Spleen (tissue), 11 donors: ENCODE measurements at regions not wholly inside any gene's neighbourhood (a gene's known extent, or its start where the extent isn't known, plus 50 kb on each side); places are given as distances from the start of the nearest gene placed in this dataset.

Experiments used
- DNase-seq: peaks from one replicate; pipeline ENCODE4 v3.0.0-alpha.2; 2020
- H3K27ac ChIP-seq, 8 donors: fragments of 200-600 bp; sonication (generic) in 7 of 8; 1 replicate in 4 of 8; 2 replicates in 4 of 8; pipeline versions ENCODE4 v1.5.0 to v1.8.0; 2016 to 2021; ENCODE audit warnings: inconsistent platforms in 4 of 8, mild to moderate bottlenecking in 4 of 8, moderate library complexity in 1 of 8
- H3K27me3 ChIP-seq, 7 donors: fragments of 200-600 bp; sonication (generic) in 6 of 7; replicated peaks in 1 of 7; 1 replicate in 4 of 7; 2 replicates in 3 of 7; pipeline versions ENCODE4 v1.5.0 to v1.8.0; 2016 to 2021; ENCODE audit warnings: inconsistent platforms in 3 of 7, mild to moderate bottlenecking in 1 of 7
- H3K36me3 ChIP-seq, 6 donors: fragments of 200-600 bp; sonication (generic) in 5 of 6; 1 replicate in 4 of 6; 2 replicates in 2 of 6; pipeline versions ENCODE4 v1.5.0 to v1.8.0; 2016 to 2021; ENCODE audit warnings: inconsistent platforms in 2 of 6
- H3K4me1 ChIP-seq, 6 donors: fragments of 200-600 bp; sonication (generic) in 5 of 6; 1 replicate in 3 of 6; 2 replicates in 3 of 6; pipeline versions ENCODE4 v1.5.0 to v1.8.0; 2016 to 2021; ENCODE audit warnings: inconsistent platforms in 3 of 6
- H3K4me3 ChIP-seq, 8 donors: fragments of 200-600 bp; sonication (generic) in 7 of 8; 1 replicate in 4 of 8; 2 replicates in 4 of 8; pipeline versions ENCODE4 v1.5.0 to v1.8.0; 2016 to 2021; ENCODE audit warnings: inconsistent platforms in 4 of 8, mild to moderate bottlenecking in 4 of 8, moderate library complexity in 2 of 8
- H3K9me3 ChIP-seq, 8 donors: fragments of 200-600 bp; sonication (generic) in 7 of 8; 1 replicate in 4 of 8; 2 replicates in 4 of 8; pipeline versions ENCODE4 v1.5.0 to v1.8.0; 2016 to 2021; ENCODE audit warnings: inconsistent platforms in 4 of 8
- POLR2A ChIP-seq, 3 donors: fragments of 450-650 bp; IDR thresholded peaks; one replicate each; pipeline ENCODE4 v1.5.1; 2017; ENCODE audit warnings: antibody characterized with exemption in 3 of 3, mild to moderate bottlenecking in 1 of 3
- POLR2AphosphoS5 ChIP-seq, 3 donors: sonication (generic); formaldehyde crosslinking; IDR thresholded peaks; one replicate each; pipeline ENCODE4 v1.5.1; 2017; ENCODE audit warnings: antibody characterized with exemption in 3 of 3
- WGBS, 5 donors: extraction: QIAGEN DNeasy Blood & Tissue Kit in 3 of 5; methylation state at CpG; one replicate each; pipeline versions ENCODE4 v1.1.5 to v1.1.7; 2013 to 2018; 5-methylcytosine and 5-hydroxymethylcytosine counted together
- intact Hi-C: fragments of 100-400 bp; cut with DNase I; formaldehyde crosslinking; loops from one replicate; pipeline ENCODE4 v1.15.0; 2023; ENCODE audit warnings: low total_unique reads
- TF ChIP-seq, protein P1 (sequence below), 11 experiments: fragments of 200-600 bp in 7 of 11; fragments of 450-650 bp in 4 of 11; sonication (generic) in 4 of 11; IDR thresholded peaks in 8 of 11; conservative IDR thresholded peaks in 3 of 11; 1 replicate in 7 of 11; 2 replicates in 4 of 11; pipeline versions ENCODE4 v1.4.0 to v1.8.0; 2016 to 2021; ENCODE audit warnings: antibody characterized with exemption in 11 of 11, inconsistent platforms in 4 of 11, mild to moderate bottlenecking in 1 of 11
- donor health status: healthy with polysubstance abuse.
- donor health status: DM: no; HTN: no; CAD: no; lungs with moderate emphysema.
- donor health status: DM: no; HTN: no; CAD: no.
- donor health status: Bipolar disorder and iron deficiency.
- donor health status: healthy.
- donor health status: DM: no; HTN: no; CAD: no.
- donor health status: DM: yes; HTN: yes; CAD: no.

DNA sequence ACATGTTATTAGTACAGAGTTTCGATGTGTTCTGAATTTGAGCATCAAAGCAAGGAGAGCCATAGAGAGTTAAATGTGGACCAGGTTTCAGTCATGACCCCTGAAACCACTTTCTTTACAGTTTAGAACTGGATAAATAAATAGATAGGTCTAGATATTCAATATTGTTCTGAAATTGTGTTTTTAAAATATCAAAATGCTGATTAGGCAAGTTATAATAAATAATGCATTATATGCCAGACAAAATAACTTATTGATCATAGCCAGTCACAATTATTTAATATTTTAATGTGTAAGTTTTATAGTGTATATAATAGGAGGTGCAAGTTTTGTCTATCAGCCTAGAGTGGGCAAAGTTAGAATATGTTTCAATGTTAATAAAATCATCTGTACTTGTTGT, 569.5 kb downstream of the METTL15 start:
- TF ChIP-seq, protein P1, sequence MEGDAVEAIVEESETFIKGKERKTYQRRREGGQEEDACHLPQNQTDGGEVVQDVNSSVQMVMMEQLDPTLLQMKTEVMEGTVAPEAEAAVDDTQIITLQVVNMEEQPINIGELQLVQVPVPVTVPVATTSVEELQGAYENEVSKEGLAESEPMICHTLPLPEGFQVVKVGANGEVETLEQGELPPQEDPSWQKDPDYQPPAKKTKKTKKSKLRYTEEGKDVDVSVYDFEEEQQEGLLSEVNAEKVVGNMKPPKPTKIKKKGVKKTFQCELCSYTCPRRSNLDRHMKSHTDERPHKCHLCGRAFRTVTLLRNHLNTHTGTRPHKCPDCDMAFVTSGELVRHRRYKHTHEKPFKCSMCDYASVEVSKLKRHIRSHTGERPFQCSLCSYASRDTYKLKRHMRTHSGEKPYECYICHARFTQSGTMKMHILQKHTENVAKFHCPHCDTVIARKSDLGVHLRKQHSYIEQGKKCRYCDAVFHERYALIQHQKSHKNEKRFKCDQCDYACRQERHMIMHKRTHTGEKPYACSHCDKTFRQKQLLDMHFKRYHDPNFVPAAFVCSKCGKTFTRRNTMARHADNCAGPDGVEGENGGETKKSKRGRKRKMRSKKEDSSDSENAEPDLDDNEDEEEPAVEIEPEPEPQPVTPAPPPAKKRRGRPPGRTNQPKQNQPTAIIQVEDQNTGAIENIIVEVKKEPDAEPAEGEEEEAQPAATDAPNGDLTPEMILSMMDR (IDR thresholded peaks at IDR 0.05 in 8 of 11, conservative IDR thresholded peaks at IDR 0.05 in 3 of 11): no peak
- no peak for TF ChIP-seq POLR2AphosphoS5 (IDR thresholded peaks at IDR 0.05)
- no peak for TF ChIP-seq POLR2A (IDR thresholded peaks at IDR 0.05)
- no peaks in the 10 kb centered on the region for H3K36me3 ChIP-seq
- 80 to 94% (median 88%) methylated on average over 1 of the region's 1 CpG for WGBS, 5 donors
- H3K4me1 ChIP-seq: peaks cover 0 to 7% (median 0%) of the 10 kb centered on the region in 6 donors
- intact Hi-C loops: no loop called here
- no peak overlapping the region for H3K4me3 ChIP-seq
- no peaks in the 10 kb centered on the region for H3K9me3 ChIP-seq
- no peaks in the 10 kb centered on the region for H3K27me3 ChIP-seq
- DNase-seq: no peak
- no peak overlapping the region for H3K27ac ChIP-seq

DNA sequence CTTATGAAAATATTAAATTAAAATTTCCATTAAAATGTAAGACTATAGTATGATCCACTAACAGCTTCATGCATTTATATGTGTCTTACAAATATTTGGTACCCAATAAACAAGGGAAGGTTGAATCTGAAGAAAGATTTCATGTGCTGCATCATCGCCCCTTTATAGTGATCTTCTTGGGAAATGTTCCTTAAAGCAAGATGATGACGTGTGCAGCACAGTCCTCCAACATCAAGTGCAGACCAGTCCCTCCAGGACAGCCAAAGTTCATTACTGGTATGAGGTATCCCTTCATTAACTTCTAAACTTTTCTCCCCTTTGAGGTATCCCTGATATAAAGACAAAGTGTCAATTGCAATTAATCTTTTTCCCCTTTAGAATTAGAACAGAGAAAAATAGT, 567.0 kb downstream of the METTL15 start:
- no peaks in the 10 kb centered on the region for H3K9me3 ChIP-seq
- intact Hi-C loops: no loop called here
- WGBS, 5 donors: 79 to 92% (median 89%) methylated on average over 2 of the region's 2 CpGs
- TF ChIP-seq POLR2AphosphoS5 (IDR thresholded peaks at IDR 0.05) (no peak), POLR2A (IDR thresholded peaks at IDR 0.05) (no peak)
- TF ChIP-seq, protein P1 (IDR thresholded peaks at IDR 0.05 in 8 of 11, conservative IDR thresholded peaks at IDR 0.05 in 3 of 11): no peak
- H3K36me3 ChIP-seq: no peaks in the 10 kb centered on the region
- peaks cover 0 to 7% (median 0%) of the 10 kb centered on the region in 6 donors for H3K4me1 ChIP-seq
- peak overlapping the region in 6 of 8 donors; percentile 16 to 60 (median 42) for H3K27ac ChIP-seq
- no peaks in the 10 kb centered on the region for H3K27me3 ChIP-seq
- DNase-seq: no peak
- H3K4me3 ChIP-seq: no peak overlapping the region

DNA sequence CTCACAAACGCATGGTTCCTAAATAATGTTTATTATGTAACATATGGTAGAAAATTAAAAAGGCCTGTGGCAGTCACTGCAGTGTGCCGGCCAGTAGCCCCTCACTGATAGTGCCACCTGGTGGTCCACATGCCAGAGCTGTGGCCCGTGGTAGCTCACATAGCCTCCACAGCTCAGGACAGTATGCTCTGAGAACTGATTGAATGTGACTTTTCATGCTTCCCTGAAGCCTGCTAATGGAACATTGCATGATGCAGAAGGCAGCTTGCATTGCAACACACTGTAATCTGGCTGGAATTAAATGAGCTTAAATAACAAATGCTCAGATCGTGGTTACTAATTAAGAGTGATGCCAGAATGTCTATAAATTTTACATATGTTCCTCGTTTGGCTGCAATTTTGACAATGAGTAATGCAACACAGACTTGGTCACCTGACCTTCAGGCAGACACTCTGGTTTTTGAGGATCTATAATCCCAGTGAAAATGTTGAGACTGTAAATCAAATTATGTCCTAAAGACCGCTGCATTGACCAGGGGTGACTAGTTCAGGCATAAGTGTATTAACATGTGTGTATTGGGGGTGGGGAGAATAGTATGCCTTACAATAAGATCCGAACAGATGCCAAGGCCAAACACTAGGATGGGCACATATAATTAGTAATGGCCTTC, 566.4 kb downstream of the METTL15 start:
- peak overlapping the region in 6 of 8 donors; percentile 33 to 60 (median 48) for H3K27ac ChIP-seq
- TF ChIP-seq, protein P1 (IDR thresholded peaks at IDR 0.05 in 8 of 11, conservative IDR thresholded peaks at IDR 0.05 in 3 of 11): peak in 5 of 11 experiments; percentile 22 to 41 (median 34)
- TF ChIP-seq POLR2AphosphoS5 (IDR thresholded peaks at IDR 0.05) (peak in 1 of 3 donors; percentile 36), POLR2A (IDR thresholded peaks at IDR 0.05) (no peak)

DNA sequence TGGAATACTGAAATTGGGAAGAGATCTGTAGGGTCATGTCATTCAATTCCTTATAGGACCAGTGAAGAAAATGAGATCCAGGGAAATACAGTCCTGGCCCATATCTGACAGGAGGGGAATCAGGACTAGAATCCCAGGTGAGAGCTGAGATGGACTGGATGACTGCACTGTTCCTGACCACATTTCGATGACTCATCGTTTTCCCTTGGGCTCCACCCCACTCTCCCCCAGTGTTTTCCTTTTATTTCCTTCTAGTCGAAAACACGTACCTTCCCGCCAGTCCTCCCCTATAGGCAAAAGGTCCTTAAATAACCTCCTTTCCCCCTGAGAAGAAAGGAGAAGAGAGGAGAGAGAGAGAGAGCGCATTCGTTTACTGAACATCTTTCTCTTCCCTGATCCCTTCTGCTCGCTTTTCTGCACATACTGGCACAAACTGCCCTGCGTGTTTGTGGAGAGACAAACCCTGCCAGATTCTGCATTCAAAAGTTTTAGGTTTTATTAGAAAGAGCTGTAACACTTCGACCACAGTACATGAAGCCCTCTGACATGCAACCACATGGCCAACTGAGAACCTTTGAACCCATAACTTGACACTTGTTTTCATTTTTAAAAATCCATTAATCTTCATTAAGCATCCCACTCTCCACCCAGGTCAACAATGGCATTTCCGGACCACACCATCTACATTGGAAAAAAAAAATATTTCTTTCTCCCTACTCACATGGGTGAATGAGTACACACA, 565.7 kb downstream of the METTL15 start:
- intact Hi-C loops: no loop called here

More for the DNA sequence above, 566.4 kb downstream of the METTL15 start:
- DNase-seq: no peak
- Histone ChIP-seq H3K36me3 (no peaks in the 10 kb centered on the region), H3K9me3 (no peaks in the 10 kb centered on the region), H3K27me3 (no peaks in the 10 kb centered on the region), H3K4me3 (no peak overlapping the region), H3K4me1 (peaks cover 0 to 7% (median 0%) of the 10 kb centered on the region in 6 donors)
- WGBS, 5 donors: 47 to 69% (median 63%) methylated on average over 7 of the region's 7 CpGs
- intact Hi-C loops: no loop called here

More for the DNA sequence above, 565.7 kb downstream of the METTL15 start:
- H3K27ac ChIP-seq: peak overlapping the region in 7 of 8 donors; percentile 19 to 60 (median 45)
- peaks cover 0 to 7% (median 0%) of the 10 kb centered on the region in 6 donors for H3K4me1 ChIP-seq
- TF ChIP-seq POLR2AphosphoS5 (IDR thresholded peaks at IDR 0.05) (no peak), POLR2A (IDR thresholded peaks at IDR 0.05) (no peak)
- TF ChIP-seq, protein P1 (IDR thresholded peaks at IDR 0.05 in 8 of 11, conservative IDR thresholded peaks at IDR 0.05 in 3 of 11): no peak
- H3K36me3 ChIP-seq: no peaks in the 10 kb centered on the region
- no peaks in the 10 kb centered on the region for H3K27me3 ChIP-seq
- H3K9me3 ChIP-seq: no peaks in the 10 kb centered on the region
- no peak for DNase-seq
- H3K4me3 ChIP-seq: no peak overlapping the region
- 63 to 79% (median 75%) methylated on average over 11 of the region's 11 CpGs for WGBS, 5 donors
